Activated B cell treated with CpG ODN at 0.5 μM for 24 hours (primary cell): ENCODE measurements at regions not wholly inside any gene's neighbourhood (a gene's known extent, or its start where the extent isn't known, plus 50 kb on each side); places are given as distances from the start of the nearest gene placed in this dataset.

Experiments
- ATAC-seq: fragments of 200-7000 bp; cut with Tn5 transposase; one replicate; pipeline ENCODE4 v1.10.0; 2021; ENCODE audit warnings: low read depth, mild to moderate bottlenecking, moderate library complexity
- CTCF ChIA-PET: fragments of 350-600 bp; sonication (Branson Sonifier 250); formaldehyde crosslinking; loops from one replicate; lab custom pipeline; 2021; ENCODE audit warnings: antibody characterized with exemption; lab: Charles Lee
- POLR2A ChIA-PET: fragments of 350-600 bp; sonication (Branson Sonifier 250); formaldehyde crosslinking; loops from one replicate; lab custom pipeline; 2021; ENCODE audit warnings: antibody characterized with exemption; lab: Charles Lee
- DNase-seq: peaks from one replicate; pipeline ENCODE4 v3.0.0; 2022
- H3K27ac Mint-ChIP-seq: one replicate; pipeline ENCODE4 v1.8.0; 2020; ENCODE audit warnings: mixed read lengths
- H3K27me3 Mint-ChIP-seq: one replicate; pipeline ENCODE4 v1.8.0; 2021; ENCODE audit warnings: mixed read lengths
- H3K36me3 Mint-ChIP-seq: one replicate; pipeline ENCODE4 v1.8.0; 2021; ENCODE audit warnings: low read depth, mixed read lengths
- H3K4me1 Mint-ChIP-seq: one replicate; pipeline ENCODE4 v1.8.0; 2021; ENCODE audit warnings: mixed read lengths
- H3K4me3 Mint-ChIP-seq: one replicate; pipeline ENCODE4 v1.8.0; 2020; ENCODE audit warnings: mild to moderate bottlenecking, mixed read lengths
- H3K9me3 Mint-ChIP-seq: one replicate; pipeline ENCODE4 v1.8.0; 2020; ENCODE audit warnings: mixed read lengths
- intact Hi-C: fragments of 100-400 bp; cut with micrococcal nuclease; formaldehyde crosslinking; loops from one replicate; pipeline ENCODE4 v1.15.1; 2024
- TF ChIP-seq, protein P1 (sequence below): fragments of 200-600 bp; IDR thresholded peaks from one replicate; pipeline ENCODE4 v1.8.0; 2022; ENCODE audit warnings: antibody characterized with exemption, mild to moderate bottlenecking

DNA sequence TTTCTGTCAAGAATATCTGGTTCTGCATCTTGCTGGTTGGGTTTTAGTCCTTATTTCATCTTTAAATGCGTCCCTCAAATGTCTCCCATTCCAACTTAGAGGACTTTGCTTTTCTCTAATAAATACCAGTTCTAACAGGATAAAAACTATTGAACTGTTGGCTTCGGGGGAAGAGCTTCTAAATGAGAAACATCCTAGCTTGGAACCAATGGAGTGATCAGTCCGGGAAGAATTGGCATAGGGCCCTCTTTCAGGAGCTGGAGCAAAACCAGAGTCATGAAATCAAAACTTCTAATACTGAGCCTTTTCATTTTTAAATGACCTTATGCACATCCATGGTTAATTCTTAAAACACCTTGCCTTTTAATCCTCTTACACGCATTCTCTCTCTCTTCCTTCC, 401.6 kb upstream of the SMIM21 start:
- ChIA-PET CTCF (no interaction called here), POLR2A (no interaction called here)
- DNase-seq (no peak), ATAC-seq (no peak)
- H3K4me1 Mint-ChIP-seq = no peaks in the 10 kb centered on the region
- intact Hi-C loops = no loop called here
- H3K27ac Mint-ChIP-seq = no peak overlapping the region
- H3K27me3 Mint-ChIP-seq = no peaks in the 10 kb centered on the region
- H3K36me3 Mint-ChIP-seq = no peaks in the 10 kb centered on the region
- H3K9me3 Mint-ChIP-seq = peaks cover 3% of the 10 kb centered on the region
- TF ChIP-seq, protein P1, sequence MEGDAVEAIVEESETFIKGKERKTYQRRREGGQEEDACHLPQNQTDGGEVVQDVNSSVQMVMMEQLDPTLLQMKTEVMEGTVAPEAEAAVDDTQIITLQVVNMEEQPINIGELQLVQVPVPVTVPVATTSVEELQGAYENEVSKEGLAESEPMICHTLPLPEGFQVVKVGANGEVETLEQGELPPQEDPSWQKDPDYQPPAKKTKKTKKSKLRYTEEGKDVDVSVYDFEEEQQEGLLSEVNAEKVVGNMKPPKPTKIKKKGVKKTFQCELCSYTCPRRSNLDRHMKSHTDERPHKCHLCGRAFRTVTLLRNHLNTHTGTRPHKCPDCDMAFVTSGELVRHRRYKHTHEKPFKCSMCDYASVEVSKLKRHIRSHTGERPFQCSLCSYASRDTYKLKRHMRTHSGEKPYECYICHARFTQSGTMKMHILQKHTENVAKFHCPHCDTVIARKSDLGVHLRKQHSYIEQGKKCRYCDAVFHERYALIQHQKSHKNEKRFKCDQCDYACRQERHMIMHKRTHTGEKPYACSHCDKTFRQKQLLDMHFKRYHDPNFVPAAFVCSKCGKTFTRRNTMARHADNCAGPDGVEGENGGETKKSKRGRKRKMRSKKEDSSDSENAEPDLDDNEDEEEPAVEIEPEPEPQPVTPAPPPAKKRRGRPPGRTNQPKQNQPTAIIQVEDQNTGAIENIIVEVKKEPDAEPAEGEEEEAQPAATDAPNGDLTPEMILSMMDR = no peak
- H3K4me3 Mint-ChIP-seq = no peak overlapping the region

DNA sequence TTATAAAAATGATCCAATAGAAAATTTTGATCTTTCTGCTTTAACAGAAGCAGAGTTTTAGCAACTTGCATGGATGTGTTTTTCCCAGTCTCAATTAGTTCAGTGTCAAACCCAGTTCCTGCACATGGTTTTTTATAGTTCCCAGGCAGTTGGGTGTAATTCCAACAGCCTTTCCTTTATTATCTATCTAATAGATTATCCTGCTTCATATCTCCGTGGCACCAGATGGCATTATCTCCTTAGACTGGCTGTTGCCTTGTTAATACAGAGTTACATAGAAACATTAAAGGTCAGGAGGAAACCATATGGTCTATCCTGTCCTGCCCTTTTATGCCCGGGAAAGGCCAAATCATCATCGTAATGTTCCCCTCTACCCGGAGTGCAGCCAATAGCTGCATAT, 400.9 kb upstream of the SMIM21 start:
- H3K4me3 Mint-ChIP-seq = no peak overlapping the region
- POLR2A ChIA-PET = no interaction called here
- no peaks in the 10 kb centered on the region for H3K36me3 Mint-ChIP-seq
- TF ChIP-seq, protein P1 = no peak
- intact Hi-C loops = no loop called here
- no peaks in the 10 kb centered on the region for H3K4me1 Mint-ChIP-seq
- no peak overlapping the region for H3K27ac Mint-ChIP-seq
- H3K27me3 Mint-ChIP-seq = no peaks in the 10 kb centered on the region
- peaks cover 3% of the 10 kb centered on the region for H3K9me3 Mint-ChIP-seq
- DNase-seq (no peak), ATAC-seq (no peak)
- CTCF ChIA-PET = no interaction called here

DNA sequence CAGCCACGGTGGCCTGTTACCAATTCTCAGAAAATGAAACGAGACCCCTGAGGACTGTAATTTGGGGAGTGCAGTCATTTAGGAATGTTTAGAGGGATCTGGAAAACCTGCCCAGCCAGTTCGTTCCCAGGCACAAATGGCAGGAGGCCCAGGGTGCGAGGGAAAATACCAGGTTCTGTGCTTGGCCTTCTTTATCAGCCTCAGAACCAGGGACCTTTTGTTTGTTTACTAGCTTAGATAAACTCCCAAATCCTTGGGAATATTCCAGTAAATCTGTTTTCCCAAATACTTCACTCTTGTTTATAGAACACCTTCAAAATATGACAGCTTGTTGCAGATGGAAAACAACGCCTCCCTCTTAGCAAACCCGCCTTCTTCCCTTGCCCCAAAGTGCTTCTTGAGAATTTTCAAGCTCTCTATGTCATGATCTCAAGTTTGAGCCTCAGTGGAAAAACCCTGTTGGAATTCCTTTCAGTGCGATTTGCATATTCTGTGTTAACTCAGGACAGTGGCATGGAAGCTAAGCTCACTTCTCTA, 400.3 kb upstream of the SMIM21 start:
- H3K27ac Mint-ChIP-seq = no peak overlapping the region
- H3K36me3 Mint-ChIP-seq = no peaks in the 10 kb centered on the region
- intact Hi-C loops = no loop called here
- ChIA-PET POLR2A (no interaction called here), CTCF (no interaction called here)
- TF ChIP-seq, protein P1 = no peak
- H3K9me3 Mint-ChIP-seq = peaks cover 3% of the 10 kb centered on the region
- ATAC-seq = no peak
- DNase-seq = no peak
- no peak overlapping the region for H3K4me3 Mint-ChIP-seq
- H3K4me1 Mint-ChIP-seq = no peaks in the 10 kb centered on the region
- H3K27me3 Mint-ChIP-seq = no peaks in the 10 kb centered on the region

DNA sequence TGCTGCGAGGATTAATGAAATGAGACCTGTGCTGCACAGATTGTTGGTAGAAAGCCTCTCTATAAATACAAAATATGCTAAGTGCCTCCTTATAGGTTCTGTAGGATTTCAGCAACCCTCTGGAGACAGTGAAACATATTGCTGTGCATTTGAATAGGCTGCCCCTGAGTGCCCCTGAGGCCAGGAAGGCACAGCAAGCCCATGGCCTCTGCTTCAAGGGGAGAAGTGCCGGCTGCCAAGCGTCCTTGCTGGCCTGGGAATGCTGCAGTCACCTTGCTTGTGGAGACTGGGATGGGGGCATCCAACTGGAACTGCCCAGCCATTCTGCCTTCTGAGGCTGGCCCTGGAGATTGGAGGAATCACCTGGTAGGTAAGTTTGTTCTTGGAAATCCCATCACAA, 397.2 kb upstream of the SMIM21 start:
- intact Hi-C loops = no loop called here
- CTCF ChIA-PET = no interaction called here
- H3K4me3 Mint-ChIP-seq = no peak overlapping the region
- no peaks in the 10 kb centered on the region for H3K27me3 Mint-ChIP-seq
- no peaks in the 10 kb centered on the region for H3K4me1 Mint-ChIP-seq
- no peak overlapping the region for H3K27ac Mint-ChIP-seq
- TF ChIP-seq, protein P1 = no peak
- no peaks in the 10 kb centered on the region for H3K36me3 Mint-ChIP-seq
- POLR2A ChIA-PET = no interaction called here
- no peak for ATAC-seq
- H3K9me3 Mint-ChIP-seq = no peaks in the 10 kb centered on the region
- DNase-seq = no peak

DNA sequence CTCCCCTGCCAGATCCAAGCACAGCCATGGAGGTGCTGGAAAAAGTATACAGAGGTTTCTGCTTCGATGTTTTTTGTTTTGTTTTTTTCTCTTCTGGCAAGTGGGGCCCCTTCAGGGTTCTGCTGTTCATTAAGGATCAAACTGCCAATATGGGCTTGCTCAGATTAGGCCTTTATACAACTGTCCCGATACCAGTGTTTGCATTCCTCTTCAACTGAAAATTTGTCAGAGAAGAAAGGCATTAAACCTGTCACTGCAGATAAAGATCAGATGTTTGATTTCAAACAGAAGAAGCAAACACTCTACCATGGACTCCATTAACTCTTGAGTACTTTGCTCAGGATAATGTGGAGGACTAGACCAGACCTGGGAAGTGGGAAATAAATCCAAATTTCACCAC, 396.0 kb upstream of the SMIM21 start:
- ChIA-PET POLR2A (no interaction called here), CTCF (no interaction called here)
- no peaks in the 10 kb centered on the region for H3K36me3 Mint-ChIP-seq
- H3K4me1 Mint-ChIP-seq = no peaks in the 10 kb centered on the region
- no peaks in the 10 kb centered on the region for H3K27me3 Mint-ChIP-seq
- ATAC-seq (no peak), DNase-seq (no peak)
- no peak overlapping the region for H3K27ac Mint-ChIP-seq
- TF ChIP-seq, protein P1 = no peak
- H3K4me3 Mint-ChIP-seq = no peak overlapping the region
- intact Hi-C loops = no loop called here
- H3K9me3 Mint-ChIP-seq = no peaks in the 10 kb centered on the region
